ENCODE measurements at regions not wholly inside any gene's neighbourhood (a gene's known extent, or its start where the extent isn't known, plus 50 kb on each side); places are given as distances from the start of the nearest gene placed in this dataset.

GRCh38 chr1:224054611-224055010 is 59.3 kb upstream of the FBXO28 start:
- no peak for TF ChIP-seq CTCF (IDR thresholded peaks at IDR 0.05; ENCODE audit: poor library complexity)
- TF ChIP-seq EZH2phosphoT487 (IDR thresholded peaks at IDR 0.05; ENCODE audit: low read depth, severe bottlenecking, unreplicated experiment), result no peak
- no peak for TF ChIP-seq EZH2 (IDR thresholded peaks at IDR 0.05; ENCODE audit: borderline replicate concordance)
